Pulmonary artery endothelial cell (primary cell): ENCODE measurements at regions not wholly inside any gene's neighbourhood (a gene's known extent, or its start where the extent isn't known, plus 50 kb on each side); places are given as distances from the start of the nearest gene placed in this dataset.
"Not testable (repeated sequence)": the region's sequence is repeated elsewhere in the genome, so short reads cannot be mapped to it uniquely, and the experiment has no call there.

Experiments used
- DNase-seq: peaks from one replicate; pipeline ENCODE4 v3.0.0-alpha.2; 2011; ENCODE audit warnings: low read depth, low spot score

- not testable (repeated sequence) for DNase-seq
Measured at GRCh38 chr2:87507378-87508348, 240.2 kb upstream of the PLGLB2 start.

GRCh38 chr2:87511195-87511778 is 236.6 kb upstream of the PLGLB2 start:
- not testable (repeated sequence) for DNase-seq

- not testable (repeated sequence) for DNase-seq
Measured at GRCh38 chr2:87512864-87513530, 234.9 kb upstream of the PLGLB2 start.

- DNase-seq = not testable (repeated sequence)
Measured at GRCh38 chr2:87514034-87514433, 233.9 kb upstream of the PLGLB2 start.

GRCh38 chr2:87514515-87514914 is 233.4 kb upstream of the PLGLB2 start:
- not testable (repeated sequence) for DNase-seq

GRCh38 chr2:87515226-87515625 is 232.7 kb upstream of the PLGLB2 start:
- not testable (repeated sequence) for DNase-seq

- not testable (repeated sequence) for DNase-seq
Measured at GRCh38 chr2:87515875-87516274, 232.0 kb upstream of the PLGLB2 start.

- DNase-seq = not testable (repeated sequence)
Measured at GRCh38 chr2:87516369-87516967, 231.4 kb upstream of the PLGLB2 start.

- DNase-seq = not testable (repeated sequence)
Measured at GRCh38 chr2:87517438-87517837, 230.4 kb upstream of the PLGLB2 start.

GRCh38 chr2:87518066-87518465 is 229.8 kb upstream of the PLGLB2 start:
- DNase-seq = not testable (repeated sequence)

GRCh38 chr2:87518547-87518946 is 229.3 kb upstream of the PLGLB2 start:
- DNase-seq = not testable (repeated sequence)

GRCh38 chr2:87519158-87520011 is 228.5 kb upstream of the PLGLB2 start:
- not testable (repeated sequence) for DNase-seq

- not testable (repeated sequence) for DNase-seq
Measured at GRCh38 chr2:87521057-87521456, 226.8 kb upstream of the PLGLB2 start.

GRCh38 chr2:87521489-87521888 is 226.4 kb upstream of the PLGLB2 start:
- DNase-seq = not testable (repeated sequence)

GRCh38 chr2:87524619-87525188 is 223.2 kb upstream of the PLGLB2 start:
- DNase-seq = not testable (repeated sequence)

GRCh38 chr2:87525497-87525991 is 222.3 kb upstream of the PLGLB2 start:
- DNase-seq = not testable (repeated sequence)

GRCh38 chr2:87526258-87526657 is 221.6 kb upstream of the PLGLB2 start:
- DNase-seq = not testable (repeated sequence)

- DNase-seq = not testable (repeated sequence)
Measured at GRCh38 chr2:87531968-87532715, 215.7 kb upstream of the PLGLB2 start.
